ENCODE measurements at regions not wholly inside any gene's neighbourhood (a gene's known extent, or its start where the extent isn't known, plus 50 kb on each side); places are given as distances from the start of the nearest gene placed in this dataset.

- Histone ChIP-seq H3F3A (ENCODE audit: low read depth) (no peaks in the 10 kb centered on the region), H3K27ac (no peak overlapping the region), H3K27me3 (no peaks in the 10 kb centered on the region), H4K20me1 (ENCODE audit: low read depth) (no peaks in the 10 kb centered on the region), H3K79me2 (ENCODE audit: low read depth) (no peaks in the 10 kb centered on the region), H3K4me1 (no peaks in the 10 kb centered on the region), H3K4me3 (no peak overlapping the region), H3K4me2 (no peak overlapping the region), H3K9ac (no peak overlapping the region), H2AFZ (replicated peaks) (no peak overlapping the region), H3K36me3 (no peaks in the 10 kb centered on the region), H3K9me3 (ENCODE audit: low read depth) (no peaks in the 10 kb centered on the region)
- H3K27me3 Mint-ChIP-seq (ENCODE audit: insufficient read depth, low read depth): no peaks in the 10 kb centered on the region
- no peak for DNase-seq (ENCODE audit: low spot score)
- no peak for TF ChIP-seq EZH2 (IDR thresholded peaks at IDR 0.05)
- no peak for TF ChIP-seq CTCF (IDR thresholded peaks at IDR 0.05)
- TF ChIP-seq EZH2phosphoT487 (IDR thresholded peaks at IDR 0.05): no peak
- no peak overlapping the region for H3K27ac Mint-ChIP-seq
- no peaks in the 10 kb centered on the region for H3K4me1 Mint-ChIP-seq
- H3K9me3 Mint-ChIP-seq: peaks cover 3% of the 10 kb centered on the region
- no peaks in the 10 kb centered on the region for H3K36me3 Mint-ChIP-seq
- H3K4me3 Mint-ChIP-seq: no peak overlapping the region
Observed at GRCh38 chr9:27808864-27809263, 235.6 kb upstream of the C9orf72 start.

- Mint-ChIP-seq H3K9me3 (no peaks in the 10 kb centered on the region), H3K36me3 (no peaks in the 10 kb centered on the region), H3K27me3 (ENCODE audit: insufficient read depth, low read depth) (no peaks in the 10 kb centered on the region), H3K4me3 (no peak overlapping the region), H3K27ac (no peak overlapping the region), H3K4me1 (peaks cover 2% of the 10 kb centered on the region)
- no peak for DNase-seq (ENCODE audit: low spot score)
- no peaks in the 10 kb centered on the region for H3K9me3 ChIP-seq (ENCODE audit: low read depth)
- no peaks in the 10 kb centered on the region for H3K36me3 ChIP-seq
- no peak overlapping the region for H3K27ac ChIP-seq
- H3F3A ChIP-seq (ENCODE audit: low read depth): no peaks in the 10 kb centered on the region
- no peak for TF ChIP-seq CTCF (IDR thresholded peaks at IDR 0.05)
- no peak for TF ChIP-seq EZH2phosphoT487 (IDR thresholded peaks at IDR 0.05)
- no peak for TF ChIP-seq EZH2 (IDR thresholded peaks at IDR 0.05)
- H3K9ac ChIP-seq: no peak overlapping the region
- no peaks in the 10 kb centered on the region for H3K79me2 ChIP-seq (ENCODE audit: low read depth)
- H4K20me1 ChIP-seq (ENCODE audit: low read depth): no peaks in the 10 kb centered on the region
- no peak overlapping the region for H3K4me2 ChIP-seq
- no peak overlapping the region for H3K4me3 ChIP-seq
- H2AFZ ChIP-seq (replicated peaks): no peak overlapping the region
- no peaks in the 10 kb centered on the region for H3K27me3 ChIP-seq
- peaks cover 9% of the 10 kb centered on the region for H3K4me1 ChIP-seq
Observed at GRCh38 chr9:27817747-27818146, 244.5 kb upstream of the C9orf72 start.

- H3K4me1 ChIP-seq: peaks cover 9% of the 10 kb centered on the region
- Mint-ChIP-seq H3K4me3 (no peak overlapping the region), H3K27me3 (ENCODE audit: insufficient read depth, low read depth) (no peaks in the 10 kb centered on the region), H3K27ac (no peak overlapping the region), H3K9me3 (no peaks in the 10 kb centered on the region), H3K4me1 (peaks cover 2% of the 10 kb centered on the region), H3K36me3 (no peaks in the 10 kb centered on the region)
- TF ChIP-seq EZH2phosphoT487 (IDR thresholded peaks at IDR 0.05): no peak
- H3K4me3 ChIP-seq: no peak overlapping the region
- H3K9ac ChIP-seq: no peak overlapping the region
- no peak overlapping the region for H3K4me2 ChIP-seq
- H3K27me3 ChIP-seq: no peaks in the 10 kb centered on the region
- no peak for DNase-seq (ENCODE audit: low spot score)
- no peak overlapping the region for H3K27ac ChIP-seq
- H3K79me2 ChIP-seq (ENCODE audit: low read depth): no peaks in the 10 kb centered on the region
- no peaks in the 10 kb centered on the region for H4K20me1 ChIP-seq (ENCODE audit: low read depth)
- H3F3A ChIP-seq (ENCODE audit: low read depth): no peaks in the 10 kb centered on the region
- no peaks in the 10 kb centered on the region for H3K36me3 ChIP-seq
- no peak overlapping the region for H2AFZ ChIP-seq (replicated peaks)
- no peaks in the 10 kb centered on the region for H3K9me3 ChIP-seq (ENCODE audit: low read depth)
Observed at GRCh38 chr9:27818348-27818747, 245.1 kb upstream of the C9orf72 start.

- no peak overlapping the region for H3K4me3 ChIP-seq
- H2AFZ ChIP-seq (replicated peaks): no peak overlapping the region
- no peaks in the 10 kb centered on the region for H3K27me3 ChIP-seq
- no peak overlapping the region for H3K4me2 ChIP-seq
- Mint-ChIP-seq H3K9me3 (no peaks in the 10 kb centered on the region), H3K27me3 (ENCODE audit: insufficient read depth, low read depth) (peaks cover 14% of the 10 kb centered on the region), H3K4me3 (no peak overlapping the region), H3K27ac (no peak overlapping the region), H3K4me1 (no peaks in the 10 kb centered on the region), H3K36me3 (no peaks in the 10 kb centered on the region)
- no peak for TF ChIP-seq EZH2phosphoT487 (IDR thresholded peaks at IDR 0.05)
- no peak for TF ChIP-seq EZH2 (IDR thresholded peaks at IDR 0.05)
- no peak for TF ChIP-seq CTCF (IDR thresholded peaks at IDR 0.05)
- no peaks in the 10 kb centered on the region for H3F3A ChIP-seq (ENCODE audit: low read depth)
- H3K36me3 ChIP-seq: no peaks in the 10 kb centered on the region
- H3K4me1 ChIP-seq: no peaks in the 10 kb centered on the region
- no peak overlapping the region for H3K9ac ChIP-seq
- no peak for DNase-seq (ENCODE audit: low spot score)
- no peaks in the 10 kb centered on the region for H3K79me2 ChIP-seq (ENCODE audit: low read depth)
- no peaks in the 10 kb centered on the region for H4K20me1 ChIP-seq (ENCODE audit: low read depth)
- no peaks in the 10 kb centered on the region for H3K9me3 ChIP-seq (ENCODE audit: low read depth)
- no peak overlapping the region for H3K27ac ChIP-seq
Observed at GRCh38 chr9:27828908-27829307, 255.6 kb upstream of the C9orf72 start.

Data from neural progenitor cell (in vitro differentiated cells).